GM12864 (cell line): ENCODE measurements at regions not wholly inside any gene's neighbourhood (a gene's known extent, or its start where the extent isn't known, plus 50 kb on each side); places are given as distances from the start of the nearest gene placed in this dataset.
"Not testable (repeated sequence)": the region's sequence is repeated elsewhere in the genome, so short reads cannot be mapped to it uniquely, and the experiment has no call there.

ENCODE experiments used
- DNase-seq: peaks from one replicate; pipeline ENCODE4 v3.0.0-alpha.2; 2011; ENCODE audit warnings: low read depth
- H3K4me3 ChIP-seq: 2 replicates; pipeline ENCODE4 v1.5.1; 2011; ENCODE audit warnings: mild to moderate bottlenecking, low read depth, low read length, control low read depth
- CTCF ChIP-seq: IDR thresholded peaks from 2 replicates; pipeline ENCODE4 v1.5.1; 2011; ENCODE audit warnings: low read depth, mild to moderate bottlenecking, moderate library complexity, low read length, control low read depth, inconsistent platforms; ENCODE audit errors: missing control alignments

- no peak for DNase-seq
- TF ChIP-seq CTCF = no peak
These were observed 371.9 kb upstream of the ARRDC3 start for GRCh38 chr5:91754990-91755389.

GRCh38 chr5:91744470-91744869 is 361.4 kb upstream of the ARRDC3 start:
- H3K4me3 ChIP-seq = not testable (repeated sequence)

More at GRCh38 chr5:91754990-91755389, 371.9 kb upstream of the ARRDC3 start:
- no peak overlapping the region for H3K4me3 ChIP-seq

GRCh38 chr5:91742550-91742949 is 359.4 kb upstream of the ARRDC3 start:
- no peak overlapping the region for H3K4me3 ChIP-seq
- no peak for DNase-seq
- TF ChIP-seq CTCF = no peak

More at GRCh38 chr5:91744470-91744869, 361.4 kb upstream of the ARRDC3 start:
- not testable (repeated sequence) for DNase-seq

- TF ChIP-seq CTCF = no peak
- no peak for DNase-seq
- H3K4me3 ChIP-seq = no peak overlapping the region
These were observed 358.8 kb upstream of the ARRDC3 start for GRCh38 chr5:91741764-91742505.

- no peak overlapping the region for H3K4me3 ChIP-seq
- TF ChIP-seq CTCF = no peak
- DNase-seq = no peak
These were observed 346.9 kb upstream of the ARRDC3 start for GRCh38 chr5:91730026-91730425.

GRCh38 chr5:91727463-91727862 is 344.3 kb upstream of the ARRDC3 start:
- no peak overlapping the region for H3K4me3 ChIP-seq
- DNase-seq = no peak
- no peak for TF ChIP-seq CTCF

GRCh38 chr5:91722736-91723467 is 339.8 kb upstream of the ARRDC3 start:
- H3K4me3 ChIP-seq = no peak overlapping the region
- no peak for DNase-seq
- no peak for TF ChIP-seq CTCF
